ENCODE measurements at regions not wholly inside any gene's neighbourhood (a gene's known extent, or its start where the extent isn't known, plus 50 kb on each side); places are given as distances from the start of the nearest gene placed in this dataset.

DNA sequence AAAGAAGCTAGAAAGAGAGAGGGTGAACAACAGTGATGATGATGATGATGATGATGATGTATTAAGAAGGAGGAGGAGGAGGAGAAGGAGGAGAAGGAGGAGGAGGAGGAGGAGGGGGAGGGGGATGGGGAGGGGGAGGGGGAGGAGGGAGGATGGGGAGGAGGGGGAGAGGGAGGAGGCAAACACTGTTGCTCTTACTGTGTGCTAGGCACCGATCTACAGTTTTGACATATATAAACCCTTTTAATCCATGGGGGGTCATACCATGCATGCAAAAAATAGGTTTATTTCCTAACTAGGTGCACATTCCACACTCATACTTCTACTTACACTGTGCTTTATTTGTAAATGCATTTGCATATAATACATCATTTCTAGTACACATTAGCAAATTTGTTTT lies 482.8 kb upstream of the FAM241A start:
- no peak for DNase-seq

- DNase-seq, result no peak
Observed at GRCh38 chr4:111664308-111664945, 480.8 kb upstream of the FAM241A start.

DNA sequence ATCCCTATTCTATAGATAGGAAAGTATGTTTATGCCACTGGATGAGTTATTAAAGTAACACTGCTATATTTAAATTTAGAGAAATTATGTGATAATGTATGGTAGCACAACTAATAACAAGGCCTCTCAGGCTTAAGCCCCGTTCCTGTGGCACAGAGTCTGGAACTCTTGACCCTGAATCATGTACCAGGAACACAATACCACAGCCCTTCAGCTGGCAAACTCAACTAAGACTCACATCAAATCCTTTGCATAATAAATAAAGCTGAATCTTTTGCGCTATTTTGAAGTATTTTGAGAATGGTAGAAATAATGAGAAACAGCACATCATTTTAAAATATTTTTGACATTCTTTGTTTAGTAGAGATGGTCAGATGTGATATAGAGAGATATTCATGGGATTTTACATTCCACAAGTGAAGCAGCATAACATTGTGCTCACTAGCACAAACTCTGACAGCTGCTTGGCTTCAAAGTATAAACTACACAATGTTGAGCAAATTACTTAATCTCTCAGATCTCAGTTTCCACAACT lies 478.4 kb upstream of the FAM241A start:
- no peak for DNase-seq

DNA sequence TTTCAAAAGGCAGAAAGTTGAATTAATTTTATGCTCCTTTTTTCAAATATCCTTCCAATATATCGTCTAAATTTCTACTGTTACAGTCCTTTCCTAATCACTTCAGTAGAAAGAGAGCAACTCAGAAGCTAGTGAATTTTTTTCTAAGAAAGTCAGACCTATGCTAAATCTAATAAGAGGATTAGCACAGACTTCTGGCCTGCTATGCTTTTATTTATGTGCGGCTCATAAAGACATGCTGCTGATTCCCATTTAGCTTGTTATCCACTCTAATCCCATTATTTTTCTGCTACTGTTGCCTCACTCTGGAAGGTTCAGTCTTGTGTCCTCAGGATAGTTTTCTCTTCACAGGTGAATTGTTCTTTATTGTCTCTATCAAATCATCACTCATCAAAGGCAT lies 473.5 kb upstream of the FAM241A start:
- DNase-seq, result no peak

DNA sequence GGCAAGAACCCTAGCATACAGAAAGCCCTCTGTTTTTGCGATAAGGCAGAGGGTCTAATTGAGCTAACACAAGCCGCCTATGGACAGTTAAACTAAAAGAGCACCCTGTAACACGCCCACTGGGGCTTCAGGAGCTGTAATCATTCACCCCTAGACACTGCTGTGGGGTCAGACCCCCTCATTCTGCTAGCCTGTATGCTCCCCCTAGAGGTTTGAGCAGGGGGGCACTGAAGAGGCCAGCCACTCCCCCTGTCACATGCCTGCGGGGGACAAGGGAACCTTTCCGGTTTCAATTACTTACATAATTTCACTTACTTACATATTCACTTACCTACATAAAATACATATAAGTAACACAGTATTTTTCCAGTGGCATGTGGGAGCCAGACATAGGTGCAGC lies 469.5 kb upstream of the FAM241A start:
- DNase-seq, result no peak

GRCh38 chr4:111676533-111676932 lies 468.7 kb upstream of the FAM241A start:
- DNase-seq, result no peak

- no peak for DNase-seq
Observed at GRCh38 chr4:111678479-111678878, 466.8 kb upstream of the FAM241A start.

DNA sequence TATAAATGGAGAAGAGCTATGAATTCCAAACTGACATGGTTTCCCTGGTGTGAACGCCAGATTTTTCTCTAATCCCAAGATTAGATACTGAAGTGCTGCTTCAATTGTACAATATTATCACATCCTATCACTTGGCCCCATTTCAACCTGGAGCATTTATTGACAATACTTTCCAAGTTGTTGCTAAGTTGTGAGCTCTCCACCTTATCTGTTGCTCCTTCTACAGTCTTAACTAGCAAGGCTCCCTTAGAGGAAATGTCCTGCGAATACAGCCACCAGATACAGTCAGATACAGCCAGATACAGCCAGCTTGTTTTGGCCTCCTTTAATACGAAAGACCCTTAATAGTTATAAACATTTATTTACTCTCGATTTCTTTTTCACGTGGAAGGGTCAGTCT lies 466.3 kb upstream of the FAM241A start:
- DNase-seq, result no peak

DNA sequence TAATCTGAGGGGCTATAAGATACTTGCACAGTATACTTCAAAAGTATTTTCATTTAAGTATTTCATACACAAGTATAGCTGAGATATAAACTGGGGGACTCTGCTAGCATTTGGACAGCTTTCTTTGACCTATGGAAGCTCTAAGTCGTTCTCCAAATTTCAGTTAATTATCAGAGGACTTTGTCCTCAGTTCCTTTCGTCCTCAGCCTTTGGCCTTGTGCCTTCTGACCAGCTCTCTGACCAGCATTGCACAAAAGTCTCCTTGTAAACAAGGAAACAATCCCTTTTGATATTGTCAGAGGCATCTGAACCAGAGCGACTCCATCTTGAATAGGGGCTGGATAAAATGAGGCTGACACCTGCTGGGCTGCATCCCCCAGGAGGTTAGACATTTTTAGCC lies 464.0 kb upstream of the FAM241A start:
- no peak for DNase-seq

GRCh38 chr4:111681751-111682150 lies 463.5 kb upstream of the FAM241A start:
- no peak for DNase-seq

- DNase-seq, result no peak
Observed at GRCh38 chr4:111685205-111685604, 460.0 kb upstream of the FAM241A start.

GRCh38 chr4:111689214-111689613 lies 456.0 kb upstream of the FAM241A start:
- DNase-seq, result no peak

- DNase-seq, result no peak
Observed at GRCh38 chr4:111689731-111690130, 455.5 kb upstream of the FAM241A start.

DNA sequence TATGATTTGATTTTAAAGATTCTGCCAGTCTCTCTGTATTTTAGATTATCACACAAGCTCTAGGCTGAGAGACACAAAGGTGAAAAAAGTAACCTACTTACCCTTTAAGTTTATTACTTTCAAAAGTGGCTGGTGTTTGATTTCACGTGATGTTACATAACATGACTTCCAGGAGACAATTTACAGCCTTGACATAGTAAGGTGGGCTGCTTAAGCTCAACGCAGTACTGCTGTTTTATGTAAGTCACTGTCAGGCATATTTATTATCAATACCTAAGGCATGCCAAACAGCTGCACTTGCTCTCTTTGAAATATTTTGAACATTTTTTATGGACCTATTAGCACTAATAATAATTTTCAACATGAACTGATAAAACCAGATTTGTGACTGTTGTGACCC lies 451.5 kb upstream of the FAM241A start:
- DNase-seq, result no peak

GRCh38 chr4:111695677-111696076 lies 449.6 kb upstream of the FAM241A start:
- no peak for DNase-seq

DNA sequence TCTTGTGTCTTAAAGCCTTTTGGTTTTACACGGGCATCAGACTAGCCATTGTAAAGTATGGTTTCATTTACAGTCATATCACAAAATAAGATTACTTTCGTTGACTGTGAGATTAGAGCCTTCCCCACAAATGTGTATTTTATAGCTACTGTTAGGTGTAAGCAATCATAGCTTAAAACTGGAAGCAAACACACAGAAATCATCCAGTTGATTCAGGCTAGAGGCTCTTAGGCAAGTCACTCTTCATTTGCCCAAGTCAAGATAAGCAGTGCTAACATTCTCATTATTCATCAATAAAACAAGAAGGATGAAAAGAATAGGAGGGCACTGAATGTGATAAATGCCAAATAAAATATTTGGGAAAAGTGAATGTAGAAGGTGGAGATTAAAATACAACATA lies 448.7 kb upstream of the FAM241A start:
- DNase-seq, result no peak

DNA sequence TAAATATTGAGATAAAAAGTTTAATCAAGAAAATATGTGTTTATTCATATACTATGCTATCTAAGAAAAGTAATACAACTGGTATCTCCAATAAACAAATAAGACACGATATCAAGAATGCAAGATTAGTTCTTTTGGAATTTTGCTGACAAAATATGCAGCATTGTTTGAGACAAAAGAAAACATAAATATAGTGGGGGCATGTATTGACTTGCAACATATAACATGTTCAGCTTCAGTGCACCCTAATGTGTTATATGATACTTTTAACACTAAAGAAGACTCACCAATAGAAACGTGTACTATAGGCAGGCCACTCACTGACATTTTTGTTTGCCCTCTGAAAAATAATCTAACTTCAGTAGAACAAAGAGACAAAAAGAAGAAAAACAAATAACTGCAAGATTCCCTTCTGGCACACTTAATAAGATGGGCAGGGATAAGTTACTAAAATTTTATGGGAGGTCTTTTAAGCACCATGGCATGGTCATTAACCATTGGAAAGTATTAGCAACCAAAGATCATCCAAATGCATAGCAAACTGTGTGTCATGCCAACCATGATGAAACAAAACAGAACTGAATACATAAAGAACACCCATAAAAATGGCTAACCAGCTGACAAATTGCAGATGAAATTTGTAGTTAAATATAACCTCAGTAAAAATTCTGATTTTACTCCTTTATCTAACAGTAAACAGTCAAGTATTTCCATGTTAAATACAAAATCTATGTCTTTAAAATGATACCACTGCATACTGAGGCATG lies 447.9 kb upstream of the FAM241A start:
- DNase-seq, result no peak

GRCh38 chr4:111698361-111698760 lies 446.9 kb upstream of the FAM241A start:
- no peak for DNase-seq

- DNase-seq, result no peak
Observed at GRCh38 chr4:111699165-111699564, 446.1 kb upstream of the FAM241A start.

DNA sequence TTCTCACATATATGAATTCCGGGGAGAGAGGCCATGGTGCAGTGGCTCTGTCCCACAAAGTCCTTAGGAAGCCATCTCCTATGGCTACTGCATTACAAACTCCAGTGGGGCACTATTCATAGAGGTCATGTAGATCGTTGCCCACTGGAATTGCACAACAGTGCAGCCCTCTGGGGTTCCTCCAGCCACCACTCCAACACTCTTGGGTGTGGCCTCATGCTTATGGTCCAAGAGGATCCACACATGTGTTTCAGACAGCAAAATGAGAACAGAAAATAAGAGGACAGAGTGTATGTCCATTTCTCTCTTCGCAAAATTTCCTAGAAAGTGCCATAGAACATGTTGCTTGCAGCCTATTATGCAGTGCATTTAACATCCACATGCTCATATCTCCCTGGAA lies 444.2 kb upstream of the FAM241A start:
- DNase-seq, result no peak

DNA sequence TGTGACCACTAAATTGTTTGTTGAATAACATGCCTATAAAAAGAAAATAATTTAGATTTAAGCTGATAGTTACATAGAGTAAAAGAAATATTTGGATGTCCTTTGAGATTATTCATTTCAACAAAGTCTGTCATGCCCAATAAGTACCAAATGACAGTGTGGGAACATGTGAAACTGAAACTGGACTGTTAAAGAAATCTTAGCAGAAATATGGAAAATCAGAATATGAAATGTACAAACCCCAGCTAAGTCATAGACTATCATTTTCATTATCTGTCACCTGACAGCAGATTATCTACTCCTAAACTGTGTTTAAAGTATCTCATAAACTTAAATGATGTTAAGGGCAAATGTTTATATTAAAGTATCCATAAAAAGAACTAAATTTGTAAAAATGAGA lies 437.8 kb upstream of the FAM241A start:
- no peak for DNase-seq

DNA sequence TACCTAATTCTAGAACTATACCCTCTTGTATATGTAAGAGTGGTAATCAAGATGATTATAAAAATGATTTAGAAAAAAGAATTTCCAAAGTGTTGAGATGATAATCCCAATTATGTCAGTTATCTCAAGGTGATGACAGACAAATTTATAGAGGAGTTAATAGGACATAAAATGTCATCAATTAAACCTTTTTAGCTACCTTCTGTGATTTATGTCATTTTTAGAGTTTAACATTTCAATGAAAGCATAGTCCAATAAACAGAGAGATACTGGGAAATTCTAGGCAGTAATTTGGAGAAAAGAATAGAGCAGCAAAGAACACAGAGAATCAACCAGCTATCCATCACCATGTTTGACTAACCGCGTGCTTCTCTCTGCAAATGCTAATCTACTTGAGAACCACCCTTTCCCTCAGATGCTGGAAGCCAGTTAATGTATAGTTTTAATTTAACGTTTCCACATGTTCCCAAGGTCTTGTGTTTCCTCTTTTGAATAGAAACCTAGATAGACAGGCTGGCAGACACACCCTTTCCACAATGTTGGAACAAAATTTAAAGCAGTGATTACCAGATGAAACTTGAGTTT lies 433.1 kb upstream of the FAM241A start:
- no peak for DNase-seq

- no peak for DNase-seq
Observed at GRCh38 chr4:111713276-111713675, 432.0 kb upstream of the FAM241A start.

Measured in renal pelvis (tissue), 1 donor.